Mucosa of stomach (tissue), 1 donor: ENCODE measurements at regions not wholly inside any gene's neighbourhood (a gene's known extent, or its start where the extent isn't known, plus 50 kb on each side); places are given as distances from the start of the nearest gene placed in this dataset.

Source experiments
- H3K27me3 ChIP-seq: one replicate; pipeline ENCODE4 v1.7.0; 2013; ENCODE audit warnings: mild to moderate bottlenecking, low read length; ENCODE audit not compliant: control insufficient read depth, insufficient read depth
- H3K36me3 ChIP-seq: one replicate; pipeline ENCODE4 v1.7.0; 2013; ENCODE audit warnings: low read length; ENCODE audit not compliant: control insufficient read depth, insufficient read depth
- H3K4me1 ChIP-seq: one replicate; pipeline ENCODE4 v1.7.0; 2013; ENCODE audit warnings: mild to moderate bottlenecking, low read length; ENCODE audit not compliant: control insufficient read depth, insufficient read depth
- H3K4me3 ChIP-seq: one replicate; pipeline ENCODE4 v1.7.0; 2013; ENCODE audit warnings: low read length
- H3K9ac ChIP-seq: one replicate; pipeline ENCODE4 v1.7.0; 2013; ENCODE audit warnings: mild to moderate bottlenecking, low read length, moderate library complexity
- H3K9me3 ChIP-seq: one replicate; pipeline ENCODE4 v1.7.0; 2013; ENCODE audit warnings: mild to moderate bottlenecking, low read length, moderate library complexity; ENCODE audit not compliant: control insufficient read depth
- donor health status: Pancreatic carcinoma.

DNA sequence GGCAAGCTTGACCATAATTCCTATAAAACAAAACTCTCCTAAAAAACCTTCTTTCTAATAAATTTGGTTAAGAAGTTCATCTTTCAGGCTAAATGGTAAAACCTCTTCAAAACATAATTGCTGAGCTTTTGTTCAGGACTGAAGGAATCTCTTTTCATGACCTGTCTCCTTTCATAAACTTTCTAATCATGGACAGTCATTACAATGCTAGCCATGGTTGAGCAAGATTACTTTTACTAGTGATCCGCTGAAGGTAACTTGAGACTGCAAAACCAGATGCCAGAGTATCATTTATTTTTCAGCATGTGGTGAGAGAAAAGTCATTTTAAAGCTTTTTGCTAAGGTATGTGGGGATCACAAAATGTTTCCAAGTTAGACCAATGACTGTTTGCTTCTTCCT lies 186.4 kb upstream of the RHOBTB1 start:
- Histone ChIP-seq H3K9ac (no peak overlapping the region), H3K27me3 (no peaks in the 10 kb centered on the region), H3K4me3 (no peak overlapping the region), H3K4me1 (no peaks in the 10 kb centered on the region), H3K36me3 (no peaks in the 10 kb centered on the region), H3K9me3 (no peaks in the 10 kb centered on the region)

GRCh38 chr10:61128196-61128595 lies 184.2 kb upstream of the RHOBTB1 start:
- H3K36me3 ChIP-seq: no peaks in the 10 kb centered on the region
- no peak overlapping the region for H3K4me3 ChIP-seq
- no peak overlapping the region for H3K9ac ChIP-seq
- peaks cover 5% of the 10 kb centered on the region for H3K4me1 ChIP-seq
- H3K27me3 ChIP-seq: no peaks in the 10 kb centered on the region
- H3K9me3 ChIP-seq: no peaks in the 10 kb centered on the region

- Histone ChIP-seq H3K4me3 (no peak overlapping the region), H3K27me3 (no peaks in the 10 kb centered on the region), H3K4me1 (peaks cover 5% of the 10 kb centered on the region), H3K36me3 (no peaks in the 10 kb centered on the region), H3K9ac (no peak overlapping the region), H3K9me3 (no peaks in the 10 kb centered on the region)
Measured at GRCh38 chr10:61125560-61126170, 181.7 kb upstream of the RHOBTB1 start.

DNA sequence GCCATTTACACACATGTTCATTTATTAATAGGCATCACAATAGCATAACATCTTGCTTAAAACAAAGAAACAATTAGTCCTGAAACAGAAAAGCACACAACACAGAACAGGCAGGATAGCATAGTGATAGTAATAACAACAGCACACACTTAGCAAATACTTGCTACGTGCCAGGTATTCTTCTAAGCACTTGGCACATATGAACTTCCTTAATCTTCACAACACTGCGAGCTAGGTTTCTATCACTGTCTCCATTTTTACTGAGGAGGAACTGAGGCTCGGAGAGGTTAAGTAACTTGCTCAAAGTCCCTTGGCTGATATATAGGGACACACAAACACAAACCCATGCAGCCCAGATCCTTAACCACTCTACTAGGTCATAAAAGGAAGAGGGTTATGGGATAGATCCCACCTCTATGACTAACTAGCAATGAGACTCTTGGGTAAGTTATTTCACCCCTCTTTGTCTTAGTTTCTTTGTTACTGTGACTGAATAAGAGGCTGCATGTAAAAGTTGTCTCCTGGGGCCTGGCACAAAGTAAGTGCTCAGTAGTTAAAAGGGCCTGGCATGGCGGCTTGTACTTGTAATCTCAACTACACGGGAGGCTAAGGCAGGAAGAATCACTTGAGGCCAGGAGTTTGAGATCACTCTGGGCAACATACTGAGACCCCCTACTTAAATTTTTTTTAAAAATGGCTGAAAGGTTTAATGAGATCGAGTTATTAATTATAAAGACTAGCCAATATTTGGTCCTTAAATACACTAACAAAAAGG lies 181.0 kb upstream of the RHOBTB1 start:
- H3K27me3 ChIP-seq: no peaks in the 10 kb centered on the region
- no peaks in the 10 kb centered on the region for H3K36me3 ChIP-seq
- peaks cover 5% of the 10 kb centered on the region for H3K4me1 ChIP-seq
- no peaks in the 10 kb centered on the region for H3K9me3 ChIP-seq
- H3K9ac ChIP-seq: no peak overlapping the region
- no peak overlapping the region for H3K4me3 ChIP-seq

GRCh38 chr10:61120805-61121204 lies 176.8 kb upstream of the RHOBTB1 start:
- Histone ChIP-seq H3K36me3 (no peaks in the 10 kb centered on the region), H3K4me1 (peaks cover 5% of the 10 kb centered on the region)

DNA sequence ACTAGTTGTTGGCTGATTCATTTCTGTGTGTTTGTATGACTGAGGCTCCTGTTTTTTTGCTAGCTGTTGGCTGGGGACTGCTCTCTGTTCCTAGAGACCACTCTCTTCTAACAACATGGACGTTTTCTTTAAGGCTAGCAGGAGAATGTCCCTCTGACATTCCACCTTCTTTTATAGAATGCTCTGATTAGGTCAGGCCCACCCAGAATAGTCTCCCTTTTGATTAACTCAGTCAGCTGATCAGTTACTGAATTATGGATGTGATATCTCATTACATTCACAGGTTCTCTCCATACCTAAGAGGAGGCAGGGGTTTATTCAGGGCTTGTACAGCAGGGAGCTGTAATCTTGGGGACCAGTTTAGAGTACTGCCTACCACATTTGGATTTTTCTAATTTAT lies 175.6 kb upstream of the RHOBTB1 start:
- H3K9ac ChIP-seq: no peak overlapping the region
- H3K4me3 ChIP-seq: no peak overlapping the region
- peaks cover under 1% of the 10 kb centered on the region for H3K4me1 ChIP-seq
- H3K9me3 ChIP-seq: no peaks in the 10 kb centered on the region
- no peaks in the 10 kb centered on the region for H3K36me3 ChIP-seq
- no peaks in the 10 kb centered on the region for H3K27me3 ChIP-seq

More at GRCh38 chr10:61120805-61121204, 176.8 kb upstream of the RHOBTB1 start:
- no peaks in the 10 kb centered on the region for H3K27me3 ChIP-seq
- H3K4me3 ChIP-seq: no peak overlapping the region
- H3K9me3 ChIP-seq: no peaks in the 10 kb centered on the region
- H3K9ac ChIP-seq: no peak overlapping the region

DNA sequence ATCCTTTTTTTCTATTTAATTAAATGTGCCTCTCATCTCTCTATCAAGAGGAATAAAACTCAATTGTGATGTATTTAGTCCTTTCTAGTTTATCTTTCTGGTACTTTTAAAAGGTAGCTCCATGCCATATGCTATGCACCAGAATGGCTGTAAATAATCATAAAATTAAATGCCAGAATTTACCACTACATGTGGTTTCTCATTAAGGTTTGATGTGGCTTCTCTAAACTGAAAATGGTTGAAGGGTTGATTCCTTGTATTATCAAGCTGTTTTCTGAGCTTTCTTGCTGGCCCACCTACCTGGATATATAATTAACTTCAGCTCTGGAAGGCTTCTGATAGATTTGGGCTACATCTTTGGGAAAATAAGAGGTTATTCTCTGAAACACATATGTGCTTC lies 171.9 kb upstream of the RHOBTB1 start:
- Histone ChIP-seq H3K4me1 (no peaks in the 10 kb centered on the region), H3K9ac (no peak overlapping the region), H3K36me3 (no peaks in the 10 kb centered on the region), H3K4me3 (no peak overlapping the region), H3K9me3 (no peaks in the 10 kb centered on the region), H3K27me3 (no peaks in the 10 kb centered on the region)

DNA sequence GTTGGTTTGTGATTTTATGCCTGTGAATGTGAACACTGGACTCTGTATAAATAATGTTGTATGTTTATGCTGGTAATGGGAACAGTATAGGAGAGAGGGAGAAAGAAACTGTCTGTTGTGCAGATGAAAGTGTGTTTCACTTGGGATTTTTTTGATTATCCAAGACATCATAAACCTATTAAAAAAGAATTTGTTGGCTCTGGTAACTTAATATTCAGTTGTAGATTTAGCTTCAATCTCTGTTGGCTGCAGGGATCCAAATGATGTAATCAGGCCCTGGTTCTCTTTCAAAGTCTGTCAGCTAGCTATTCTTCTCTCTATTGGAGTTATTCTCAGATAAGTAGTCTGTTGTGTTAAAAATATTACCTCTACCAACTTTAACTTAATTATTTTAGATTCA lies 168.8 kb upstream of the RHOBTB1 start:
- Histone ChIP-seq H3K27me3 (no peaks in the 10 kb centered on the region), H3K36me3 (no peaks in the 10 kb centered on the region), H3K4me1 (no peaks in the 10 kb centered on the region), H3K9me3 (no peaks in the 10 kb centered on the region), H3K4me3 (no peak overlapping the region), H3K9ac (no peak overlapping the region)

DNA sequence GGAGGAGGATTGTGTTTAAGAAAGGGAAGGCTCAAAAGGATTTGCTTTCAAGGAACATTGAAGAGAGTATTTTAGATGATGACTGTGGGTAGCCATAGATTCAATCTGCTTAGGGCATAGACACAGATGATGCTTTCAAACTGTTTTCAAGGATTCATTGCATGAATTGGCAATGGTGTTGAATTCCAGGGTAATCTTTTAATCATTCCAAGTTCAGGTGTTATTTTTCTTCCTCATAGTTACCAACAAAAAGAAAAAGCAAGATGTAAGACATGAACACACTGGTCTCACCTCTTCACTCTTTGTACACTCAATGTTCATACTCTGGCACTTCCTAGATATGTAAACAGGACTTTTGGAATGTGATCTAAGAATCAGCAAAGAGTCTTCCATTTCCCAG lies 167.0 kb upstream of the RHOBTB1 start:
- Histone ChIP-seq H3K9ac (no peak overlapping the region), H3K36me3 (no peaks in the 10 kb centered on the region), H3K4me3 (no peak overlapping the region), H3K27me3 (no peaks in the 10 kb centered on the region), H3K9me3 (no peaks in the 10 kb centered on the region), H3K4me1 (no peaks in the 10 kb centered on the region)

- H3K36me3 ChIP-seq: no peaks in the 10 kb centered on the region
- no peak overlapping the region for H3K4me3 ChIP-seq
- H3K27me3 ChIP-seq: no peaks in the 10 kb centered on the region
- no peaks in the 10 kb centered on the region for H3K9me3 ChIP-seq
- no peaks in the 10 kb centered on the region for H3K4me1 ChIP-seq
- H3K9ac ChIP-seq: no peak overlapping the region
Measured at GRCh38 chr10:61110188-61110844, 166.3 kb upstream of the RHOBTB1 start.

DNA sequence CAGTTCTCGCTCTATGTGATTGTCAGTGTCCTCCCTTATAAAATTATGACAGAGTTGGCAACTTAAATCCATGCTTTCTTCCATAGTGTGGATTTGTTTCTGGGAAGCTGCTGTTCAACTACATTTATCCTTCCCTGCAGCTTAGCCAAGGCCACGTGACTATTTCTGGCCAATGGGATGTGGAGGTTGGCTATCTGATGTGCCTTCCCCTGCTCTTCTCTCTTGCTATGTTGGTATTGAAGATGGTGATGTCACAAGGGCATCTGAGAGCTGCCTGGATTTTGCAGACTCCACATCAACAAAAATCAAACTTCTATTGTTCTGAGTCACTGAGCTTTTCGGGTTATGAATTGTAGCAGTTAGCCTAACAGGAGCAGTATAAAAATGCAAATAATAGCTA lies 164.9 kb upstream of the RHOBTB1 start:
- Histone ChIP-seq H3K4me1 (no peaks in the 10 kb centered on the region), H3K9me3 (no peaks in the 10 kb centered on the region), H3K4me3 (no peak overlapping the region), H3K36me3 (no peaks in the 10 kb centered on the region), H3K9ac (no peak overlapping the region), H3K27me3 (no peaks in the 10 kb centered on the region)

GRCh38 chr10:61100887-61101286 lies 156.9 kb upstream of the RHOBTB1 start:
- no peak overlapping the region for H3K9ac ChIP-seq
- no peaks in the 10 kb centered on the region for H3K9me3 ChIP-seq
- H3K27me3 ChIP-seq: no peaks in the 10 kb centered on the region
- H3K4me1 ChIP-seq: no peaks in the 10 kb centered on the region
- no peaks in the 10 kb centered on the region for H3K36me3 ChIP-seq
- H3K4me3 ChIP-seq: no peak overlapping the region
